HCT116 (cell line): ENCODE measurements at regions not wholly inside any gene's neighbourhood (a gene's known extent, or its start where the extent isn't known, plus 50 kb on each side); places are given as distances from the start of the nearest gene placed in this dataset.

ENCODE experiments used
- ATAC-seq: fragments of 200-7000 bp; cut with Tn5 transposase; 2 replicates; pipeline ENCODE4 v1.9.1; 2020; ENCODE audit warnings: mild to moderate bottlenecking, moderate library complexity
- BruUV-seq: library from RNA; stranded (reverse); fragments of 400-500 nt; replicated peaks from 2 replicates; lab custom pipeline; 2021; lab: Mats Ljungman, UMichigan
- CTCF ChIA-PET: fragments of 300-600 bp; sonication (Branson Sonifier 250); formaldehyde crosslinking; loops from one replicate; lab custom pipeline; 2021; ENCODE audit warnings: antibody characterized with exemption; lab: Charles Lee
- POLR2A ChIA-PET: fragments of 300-600, 350-600 bp; sonication (Branson Sonifier 250); formaldehyde crosslinking; loops from one replicate; lab custom pipeline; 2021; ENCODE audit warnings: antibody characterized with exemption; lab: Charles Lee
- RAD21 ChIA-PET, 2 experiments: fragments of 300-600 bp; sonication (Branson Sonifier 250); formaldehyde crosslinking; loops; one replicate each; lab custom pipeline; 2023; ENCODE audit warnings: low total read pairs in 2 of 2; ENCODE audit not compliant: uncharacterized antibody in 2 of 2, unreplicated experiment in 2 of 2, low non-redundant PET in 1 of 2; lab: Charles Lee
- DNase-seq: peaks from one replicate; pipeline ENCODE4 v3.0.0-alpha.2; 2010; ENCODE audit warnings: low read depth, low spot score
- H2AFZ ChIP-seq: fragments of 200-600 bp; shearing (Covaris generic), sonication (generic); 2 replicates; pipeline ENCODE4 v1.6.1; 2017; ENCODE audit warnings: low read depth, mixed run types, mixed read lengths, antibody characterized with exemption, low read length; ENCODE audit not compliant: poor library complexity, severe bottlenecking
- H3K27ac ChIP-seq: 2 replicates; pipeline ENCODE4 v1.5.1; 2012; ENCODE audit warnings: low read depth, low read length
- H3K27me3 ChIP-seq: fragments of 200-600 bp; sonication (generic); 2 replicates; pipeline ENCODE4 v1.6.1; 2016; ENCODE audit warnings: mixed run types, low read length, mixed read lengths; ENCODE audit not compliant: insufficient read depth
- H3K36me3 ChIP-seq, 2 experiments: fragments of 200-500 bp in 1 of 2; fragments of 200-600 bp in 1 of 2; sonication (Bioruptor generic) in 1 of 2; sonication (generic) in 1 of 2; 2 replicates each; pipeline versions ENCODE4 v1.5.1 to v1.6.1; 2014 to 2016; ENCODE audit warnings: low read length in 2 of 2, inconsistent platforms in 1 of 2, mixed read lengths in 1 of 2, mixed run types in 1 of 2; ENCODE audit not compliant: insufficient read depth in 2 of 2, control insufficient read depth in 1 of 2
- H3K4me1 ChIP-seq, 2 experiments: fragments of 200-600 bp in 1 of 2; sonication (generic) in 1 of 2; 2 replicates each; pipeline versions ENCODE4 v1.5.1 to v1.6.1; 2012 to 2017; ENCODE audit warnings: low read length in 2 of 2, inconsistent platforms in 1 of 2, mild to moderate bottlenecking in 1 of 2, mixed read lengths in 1 of 2, mixed run types in 1 of 2, moderate library complexity in 1 of 2; ENCODE audit not compliant: insufficient read depth in 2 of 2, control insufficient read depth in 1 of 2
- H3K4me2 ChIP-seq: fragments of 200-600 bp; sonication (generic); 2 replicates; pipeline ENCODE4 v1.6.1; 2017; ENCODE audit warnings: mixed run types, low read length, mixed read lengths
- H3K4me3 ChIP-seq, 2 experiments: fragments of 200-600 bp in 1 of 2; sonication (generic) in 1 of 2; replicated peaks in 1 of 2; 2 replicates each; pipeline ENCODE4 v1.5.1; 2011 to 2016; ENCODE audit warnings: low read length in 2 of 2, control low read depth in 1 of 2, low read depth in 1 of 2, mild to moderate bottlenecking in 1 of 2, mixed read lengths in 1 of 2, mixed run types in 1 of 2
- H3K79me2 ChIP-seq: fragments of 200-600 bp; sonication (generic); 2 replicates; pipeline ENCODE4 v1.6.1; 2017; ENCODE audit warnings: mild to moderate bottlenecking, mixed run types, low read length, moderate library complexity, mixed read lengths; ENCODE audit not compliant: insufficient read depth
- H3K9ac ChIP-seq: fragments of 200-600 bp; sonication (generic); 2 replicates; pipeline ENCODE4 v1.6.1; 2016; ENCODE audit warnings: low read length, mixed read lengths
- H3K9me2 ChIP-seq: fragments of 200-600 bp; sonication (generic), shearing (Covaris generic); 2 replicates; pipeline ENCODE4 v1.6.1; 2017; ENCODE audit warnings: mixed run types, mild to moderate bottlenecking, moderate library complexity; ENCODE audit not compliant: insufficient read depth
- H3K9me3 ChIP-seq, 2 experiments: fragments of 200-500 bp in 1 of 2; fragments of 200-600 bp in 1 of 2; sonication (Bioruptor generic) in 1 of 2; sonication (generic) in 1 of 2; 2 replicates each; pipeline ENCODE4 v1.6.1; 2014 to 2017; ENCODE audit warnings: low read length in 2 of 2, mixed read lengths in 2 of 2, inconsistent platforms in 1 of 2, low read depth in 1 of 2, mild to moderate bottlenecking in 1 of 2, mixed run types in 1 of 2, moderate library complexity in 1 of 2; ENCODE audit not compliant: control insufficient read depth in 1 of 2, insufficient read depth in 1 of 2
- H4K20me1 ChIP-seq: fragments of 200-600 bp; sonication (generic), shearing (Covaris generic); 2 replicates; pipeline ENCODE4 v1.6.1; 2017; ENCODE audit warnings: mixed run types, mild to moderate bottlenecking, moderate library complexity; ENCODE audit not compliant: insufficient read depth
- CEBPB ChIP-seq: IDR thresholded peaks from 2 replicates; pipeline ENCODE4 v1.6.1; 2012; ENCODE audit warnings: low read depth
- ELF1 ChIP-seq: IDR thresholded peaks from 2 replicates; pipeline ENCODE4 v1.6.1; 2012; ENCODE audit warnings: low read depth, borderline replicate concordance
- EZH2 ChIP-seq: fragments of 200-600 bp; sonication (generic); IDR thresholded peaks from 2 replicates; pipeline ENCODE4 v1.6.1; 2017; ENCODE audit warnings: antibody characterized with exemption, mixed run types
- EZH2phosphoT487 ChIP-seq: fragments of 200-600 bp; IDR thresholded peaks from 2 replicates; pipeline ENCODE4 v1.6.1; 2018; ENCODE audit warnings: antibody characterized with exemption, borderline replicate concordance
- FOSL1 ChIP-seq: IDR thresholded peaks from 2 replicates; pipeline ENCODE4 v1.6.1; 2012; ENCODE audit warnings: low read depth
- JUND ChIP-seq: IDR thresholded peaks from 2 replicates; pipeline ENCODE4 v1.6.1; 2012
- POLR2AphosphoS5 ChIP-seq: IDR thresholded peaks from 2 replicates; pipeline ENCODE4 v1.6.1; 2011; ENCODE audit warnings: mild to moderate bottlenecking, low read depth, low read length, moderate library complexity
- RAD21 ChIP-seq: IDR thresholded peaks from 2 replicates; pipeline ENCODE4 v1.6.1; 2012; ENCODE audit warnings: low read depth, mild to moderate bottlenecking
- SIN3A ChIP-seq: IDR thresholded peaks from 2 replicates; pipeline ENCODE4 v1.6.1; 2012; ENCODE audit warnings: low read depth
- SP1 ChIP-seq: IDR thresholded peaks from 2 replicates; pipeline ENCODE4 v1.6.1; 2012; ENCODE audit warnings: low read depth
- SRF ChIP-seq: IDR thresholded peaks from 2 replicates; pipeline ENCODE4 v1.6.1; 2012; ENCODE audit warnings: low read depth
- YY1 ChIP-seq: IDR thresholded peaks from 2 replicates; pipeline ENCODE4 v1.6.1; 2011; ENCODE audit warnings: low read length, low read depth, moderate library complexity, mild to moderate bottlenecking; ENCODE audit not compliant: insufficient replicate concordance; ENCODE audit errors: extremely low read depth
- ZFX ChIP-seq: fragments of 450-650 bp; IDR thresholded peaks from 2 replicates; pipeline ENCODE4 v1.6.1; 2017
- ZNF274 ChIP-seq: fragments of 200-500 bp; sonication (Bioruptor generic); IDR thresholded peaks from 2 replicates; pipeline ENCODE4 v1.6.1; 2014; ENCODE audit warnings: mild to moderate bottlenecking, low read depth, low read length, inconsistent platforms
- intact Hi-C: fragments of 100-400 bp; cut with micrococcal nuclease; formaldehyde crosslinking; loops from 2 replicates; pipeline ENCODE4 v1.10.0; 2022
- TF ChIP-seq, protein P1 (sequence below): IDR thresholded peaks from 2 replicates; pipeline ENCODE4 v1.6.1; 2012
- TF ChIP-seq, protein P2 (sequence below): IDR thresholded peaks from 2 replicates; pipeline ENCODE4 v1.6.1; 2011; ENCODE audit warnings: mild to moderate bottlenecking, low read length, moderate library complexity; ENCODE audit not compliant: insufficient replicate concordance; ENCODE audit errors: extremely low read depth
- TF ChIP-seq, protein P3 (sequence below): IDR thresholded peaks from 2 replicates; pipeline ENCODE4 v1.6.1; 2012
- TF ChIP-seq, protein P4 (sequence below), 3 experiments: fragments of 200-600 bp in 1 of 3; sonication (generic) in 1 of 3; IDR thresholded peaks in 2 of 3; conservative IDR thresholded peaks in 1 of 3; 2 replicates each; pipeline ENCODE4 v1.5.1; 2012 to 2017; ENCODE audit warnings: low read depth in 2 of 3, low read length in 2 of 3, antibody characterized with exemption in 1 of 3, borderline replicate concordance in 1 of 3, control low read depth in 1 of 3, mild to moderate bottlenecking in 1 of 3, mixed read lengths in 1 of 3, mixed run types in 1 of 3, moderate library complexity in 1 of 3; ENCODE audit not compliant: insufficient read depth in 1 of 3

DNA sequence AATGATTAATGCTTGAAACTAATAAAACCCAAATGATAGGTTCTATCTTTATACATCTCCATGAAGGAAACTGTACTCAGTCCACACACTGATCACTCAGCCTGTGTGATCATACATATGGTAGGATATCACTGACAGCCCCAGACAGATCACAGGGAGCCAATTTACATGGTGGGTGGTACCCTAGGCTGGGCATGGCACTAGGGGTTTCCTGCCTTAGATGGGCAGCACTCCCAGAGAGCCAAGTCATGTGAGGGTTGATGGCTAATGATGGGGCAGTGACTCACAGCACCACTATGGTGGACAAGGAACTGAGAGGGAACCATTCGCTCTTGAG is 89.6 kb upstream of the PTPRR start (continued):
- TF ChIP-seq, protein P1, sequence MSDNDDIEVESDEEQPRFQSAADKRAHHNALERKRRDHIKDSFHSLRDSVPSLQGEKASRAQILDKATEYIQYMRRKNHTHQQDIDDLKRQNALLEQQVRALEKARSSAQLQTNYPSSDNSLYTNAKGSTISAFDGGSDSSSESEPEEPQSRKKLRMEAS: no peak
- TF ChIP-seq ZNF274 (no peak), ELF1 (no peak), SRF (no peak), RAD21 (no peak), FOSL1 (no peak), EZH2 (no peak), JUND (no peak)
- TF ChIP-seq, all 23 proteins: peak for 0

DNA sequence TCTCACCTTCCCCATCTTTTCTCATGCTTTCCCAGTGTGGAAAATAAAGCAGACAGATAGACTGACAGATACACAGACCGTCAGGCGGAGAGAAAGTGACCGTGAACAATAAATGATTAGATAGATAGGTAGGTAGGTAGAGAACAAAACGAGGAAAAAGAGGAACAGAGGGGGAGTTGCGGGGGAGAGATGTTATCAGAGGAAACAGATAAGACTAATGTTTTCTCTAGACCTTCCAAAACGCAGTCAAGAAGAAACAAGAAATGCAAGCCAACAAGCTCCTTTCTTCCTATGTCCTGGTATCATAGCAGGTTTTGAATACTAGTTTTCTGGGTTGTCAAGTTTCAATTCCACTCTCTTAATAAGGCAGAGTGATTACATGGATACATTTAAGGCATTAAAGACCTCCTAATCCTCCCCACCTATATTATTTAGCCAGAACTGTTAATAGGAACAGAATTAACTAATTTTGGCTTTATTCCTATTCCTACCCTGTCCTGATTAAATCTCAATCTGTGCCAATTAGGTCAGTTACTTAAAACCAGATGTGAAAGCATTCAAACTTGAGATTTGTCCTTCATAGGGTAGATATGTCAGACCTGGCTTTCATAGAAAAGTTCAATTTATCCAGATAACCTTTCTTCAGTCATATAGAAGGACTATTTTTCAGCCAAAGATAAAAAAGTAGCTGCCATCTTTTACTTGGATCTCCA is 89.0 kb upstream of the PTPRR start:
- Histone ChIP-seq H4K20me1 (no peaks in the 10 kb centered on the region), H3K9me3 (no peaks in the 10 kb centered on the region), H3K27ac (no peak overlapping the region), H3K36me3 (no peaks in the 10 kb centered on the region), H3K27me3 (no peaks in the 10 kb centered on the region), H3K4me3 (no peak overlapping the region)
- intact Hi-C loops: loop anchor here (5.0 kb wide), 2 partner anchors 157 to 1132 kb away; no protein-coding TSS in a partner anchor
- RAD21 ChIA-PET: no interaction called here
- DNase-seq: no peak
- POLR2A ChIA-PET: no interaction called here
- no TSS peak for BruUV-seq
- CTCF ChIA-PET: no interaction called here
- TF ChIP-seq YY1 (no peak), SRF (no peak), ZNF274 (no peak), RAD21 (no peak), POLR2AphosphoS5 (no peak), ELF1 (no peak), SIN3A (no peak), CEBPB (no peak), SP1 (no peak), EZH2phosphoT487 (no peak), ZFX (no peak)
- TF ChIP-seq, protein P2, sequence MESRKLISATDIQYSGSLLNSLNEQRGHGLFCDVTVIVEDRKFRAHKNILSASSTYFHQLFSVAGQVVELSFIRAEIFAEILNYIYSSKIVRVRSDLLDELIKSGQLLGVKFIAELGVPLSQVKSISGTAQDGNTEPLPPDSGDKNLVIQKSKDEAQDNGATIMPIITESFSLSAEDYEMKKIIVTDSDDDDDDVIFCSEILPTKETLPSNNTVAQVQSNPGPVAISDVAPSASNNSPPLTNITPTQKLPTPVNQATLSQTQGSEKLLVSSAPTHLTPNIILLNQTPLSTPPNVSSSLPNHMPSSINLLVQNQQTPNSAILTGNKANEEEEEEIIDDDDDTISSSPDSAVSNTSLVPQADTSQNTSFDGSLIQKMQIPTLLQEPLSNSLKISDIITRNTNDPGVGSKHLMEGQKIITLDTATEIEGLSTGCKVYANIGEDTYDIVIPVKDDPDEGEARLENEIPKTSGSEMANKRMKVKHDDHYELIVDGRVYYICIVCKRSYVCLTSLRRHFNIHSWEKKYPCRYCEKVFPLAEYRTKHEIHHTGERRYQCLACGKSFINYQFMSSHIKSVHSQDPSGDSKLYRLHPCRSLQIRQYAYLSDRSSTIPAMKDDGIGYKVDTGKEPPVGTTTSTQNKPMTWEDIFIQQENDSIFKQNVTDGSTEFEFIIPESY: no peak
- TF ChIP-seq, protein P3, sequence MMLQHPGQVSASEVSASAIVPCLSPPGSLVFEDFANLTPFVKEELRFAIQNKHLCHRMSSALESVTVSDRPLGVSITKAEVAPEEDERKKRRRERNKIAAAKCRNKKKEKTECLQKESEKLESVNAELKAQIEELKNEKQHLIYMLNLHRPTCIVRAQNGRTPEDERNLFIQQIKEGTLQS: no peak
- TF ChIP-seq, protein P1: no peak
- TF ChIP-seq, protein P4, sequence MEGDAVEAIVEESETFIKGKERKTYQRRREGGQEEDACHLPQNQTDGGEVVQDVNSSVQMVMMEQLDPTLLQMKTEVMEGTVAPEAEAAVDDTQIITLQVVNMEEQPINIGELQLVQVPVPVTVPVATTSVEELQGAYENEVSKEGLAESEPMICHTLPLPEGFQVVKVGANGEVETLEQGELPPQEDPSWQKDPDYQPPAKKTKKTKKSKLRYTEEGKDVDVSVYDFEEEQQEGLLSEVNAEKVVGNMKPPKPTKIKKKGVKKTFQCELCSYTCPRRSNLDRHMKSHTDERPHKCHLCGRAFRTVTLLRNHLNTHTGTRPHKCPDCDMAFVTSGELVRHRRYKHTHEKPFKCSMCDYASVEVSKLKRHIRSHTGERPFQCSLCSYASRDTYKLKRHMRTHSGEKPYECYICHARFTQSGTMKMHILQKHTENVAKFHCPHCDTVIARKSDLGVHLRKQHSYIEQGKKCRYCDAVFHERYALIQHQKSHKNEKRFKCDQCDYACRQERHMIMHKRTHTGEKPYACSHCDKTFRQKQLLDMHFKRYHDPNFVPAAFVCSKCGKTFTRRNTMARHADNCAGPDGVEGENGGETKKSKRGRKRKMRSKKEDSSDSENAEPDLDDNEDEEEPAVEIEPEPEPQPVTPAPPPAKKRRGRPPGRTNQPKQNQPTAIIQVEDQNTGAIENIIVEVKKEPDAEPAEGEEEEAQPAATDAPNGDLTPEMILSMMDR (IDR thresholded peaks at IDR 0.05 in 2 of 3, conservative IDR thresholded peaks at IDR 0.05 in 1 of 3; ENCODE audit: borderline replicate concordance in 1 of 3, insufficient read depth in 1 of 3, low read depth in 2 of 3, low read length in 2 of 3): no peak
- TF ChIP-seq, all 23 proteins: peak for 0
- ATAC-seq: no peak
- no peaks in the 10 kb centered on the region for H3K9me2 ChIP-seq
- H3K4me2 ChIP-seq: no peak overlapping the region
- H3K4me1 ChIP-seq: peaks cover 0 to 5% of the 10 kb centered on the region in 2 experiments; a peak in 1 of 4 replicates
- no peak overlapping the region for H3K9ac ChIP-seq
- no peak overlapping the region for H2AFZ ChIP-seq
- no peaks in the 10 kb centered on the region for H3K79me2 ChIP-seq
